GM18498 (cell line): ENCODE measurements at regions not wholly inside any gene's neighbourhood (a gene's known extent, or its start where the extent isn't known, plus 50 kb on each side); places are given as distances from the start of the nearest gene placed in this dataset.

ENCODE experiments used
- ATAC-seq: cut with Tn5 transposase; IDR thresholded peaks from one replicate; pipeline ENCODE4 v1.9.1; 2021; ENCODE audit warnings: mild to moderate bottlenecking, moderate library complexity; ENCODE audit not compliant: unreplicated experiment

DNA sequence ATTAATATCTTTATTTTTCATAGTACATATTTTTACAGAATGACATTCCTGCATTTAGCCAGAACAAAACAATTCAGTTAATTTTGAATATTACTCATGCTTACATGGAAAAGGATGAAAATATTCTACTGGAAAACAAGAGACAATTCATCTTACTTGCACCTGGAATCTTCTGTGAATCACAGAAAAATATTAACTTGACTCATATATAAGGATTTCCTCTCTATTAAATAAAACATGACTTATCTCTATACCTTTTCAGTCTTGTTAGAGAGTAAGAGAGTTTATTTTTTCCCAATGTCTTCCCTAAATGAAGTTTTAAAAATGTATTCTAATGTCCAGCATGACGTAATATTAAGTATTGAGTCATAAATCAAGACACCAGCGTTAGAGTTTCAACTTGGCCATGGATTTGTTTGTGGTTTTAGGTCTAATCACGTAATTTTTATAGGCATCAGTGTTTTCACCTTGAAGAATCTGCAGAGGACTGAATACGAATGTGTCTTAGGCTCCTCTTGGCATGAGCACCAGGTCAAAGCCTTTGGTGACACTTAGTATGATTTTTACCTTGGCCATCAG, 445.1 kb upstream of the JAG1 start:
- ATAC-seq, result no peak

DNA sequence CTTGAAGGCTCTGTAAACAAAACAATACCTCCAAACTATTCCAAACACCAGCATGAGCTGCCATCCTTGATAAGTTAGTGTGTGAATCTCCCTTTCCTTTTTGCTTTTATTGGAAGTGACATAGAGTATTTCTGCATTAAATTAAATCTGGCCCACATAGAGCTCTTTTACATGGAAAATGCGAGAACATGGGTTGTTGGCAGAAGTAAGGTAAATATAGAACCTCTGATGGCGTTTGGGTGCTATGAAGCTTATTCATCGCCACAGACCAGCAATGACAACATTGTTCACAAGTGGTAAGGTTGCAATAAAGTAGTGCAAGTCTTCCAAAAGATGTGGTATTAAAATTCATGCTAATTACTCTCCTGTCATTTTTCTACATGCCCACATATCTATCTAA, 445.8 kb upstream of the JAG1 start:
- ATAC-seq, result no peak

DNA sequence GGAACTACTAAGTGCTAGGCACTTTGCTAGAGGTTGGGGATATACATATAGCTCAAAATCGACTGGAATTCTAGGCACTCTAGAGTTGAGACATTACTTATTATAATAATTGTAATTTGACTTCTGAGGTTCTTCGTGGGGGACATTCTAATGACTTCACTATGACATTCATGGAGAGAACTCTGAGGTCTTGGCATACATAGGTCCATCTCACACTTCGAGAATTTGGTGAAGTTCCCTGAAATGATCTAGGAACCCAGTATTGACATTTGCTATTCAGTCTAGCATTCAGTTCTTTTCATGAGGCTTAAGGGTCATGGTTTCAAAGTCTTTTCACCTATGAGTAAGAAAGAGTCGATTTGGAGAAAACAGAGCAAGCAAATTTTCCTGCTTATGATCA, 446.6 kb upstream of the JAG1 start:
- ATAC-seq, result no peak

DNA sequence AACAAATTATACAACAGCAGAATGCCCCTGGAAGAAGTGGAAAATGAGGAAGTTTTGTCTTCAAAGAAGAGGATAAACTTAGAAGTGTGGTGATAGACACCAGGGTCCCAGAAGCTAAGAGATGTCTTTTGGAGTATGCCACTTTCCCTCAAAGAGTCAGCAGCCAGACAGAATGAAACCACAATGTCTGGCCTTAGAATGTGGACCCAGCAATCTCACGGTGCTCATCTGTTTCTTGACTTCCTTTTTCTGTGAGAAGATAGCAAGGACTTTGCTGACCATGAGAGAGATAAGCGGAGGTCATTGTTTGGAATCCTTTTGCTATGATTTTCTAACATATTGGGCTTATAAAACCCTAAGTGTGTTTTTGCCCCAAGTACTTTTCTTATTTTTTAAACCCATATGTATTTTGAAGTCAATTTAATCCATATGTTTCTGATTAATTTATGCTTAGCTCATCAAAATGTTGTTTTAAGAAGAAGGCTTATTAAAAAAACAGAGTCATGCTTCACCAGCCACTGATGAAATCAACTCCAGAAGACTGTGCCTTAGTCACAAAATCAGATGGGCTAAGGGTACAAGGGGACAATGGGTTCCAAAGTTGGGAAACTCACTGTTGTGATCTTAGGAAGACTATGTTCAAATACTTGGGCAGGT, 451.2 kb upstream of the JAG1 start:
- no peak for ATAC-seq

DNA sequence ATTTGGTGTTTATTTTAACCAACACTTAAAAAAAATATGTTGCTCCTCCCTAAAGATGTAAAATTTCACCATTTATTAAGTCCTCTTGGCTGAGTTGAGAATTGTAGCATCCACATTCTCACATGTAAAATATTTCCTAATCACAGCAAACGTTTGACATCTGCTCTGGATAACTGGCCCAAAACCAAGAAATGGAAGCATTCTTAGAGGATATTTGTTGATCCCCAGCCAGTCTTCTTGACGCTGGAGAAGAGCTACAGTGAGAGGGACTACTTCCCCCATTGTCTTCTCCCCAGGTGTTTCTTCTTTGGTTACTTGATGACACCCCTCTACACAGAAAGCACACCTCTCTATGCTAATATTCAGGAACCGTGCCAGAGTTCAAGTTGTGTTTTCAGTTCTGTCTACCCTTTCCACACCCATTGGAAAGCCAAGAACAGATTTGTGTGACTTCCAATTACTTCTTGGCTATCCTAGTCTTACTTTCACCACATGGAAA, 454.5 kb upstream of the JAG1 start:
- no peak for ATAC-seq

DNA sequence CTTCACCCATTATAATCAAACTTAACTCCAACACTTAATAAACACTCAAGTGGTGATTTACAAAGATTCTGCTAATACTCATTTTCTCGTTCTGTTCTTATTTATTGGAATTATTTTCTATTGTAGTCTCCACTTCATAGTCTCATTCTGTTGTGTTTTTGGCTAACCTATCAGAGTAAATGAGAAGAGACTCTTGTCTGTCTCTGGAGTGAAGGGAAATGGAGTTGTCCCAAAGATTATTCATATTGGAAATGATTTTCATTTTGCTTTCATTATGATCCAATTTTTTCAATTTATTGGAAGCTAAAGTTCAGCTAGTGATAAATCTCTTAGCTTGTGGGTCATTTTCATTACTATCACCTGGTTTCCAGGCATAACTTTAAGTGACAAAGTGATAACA, 454.9 kb upstream of the JAG1 start:
- no peak for ATAC-seq

DNA sequence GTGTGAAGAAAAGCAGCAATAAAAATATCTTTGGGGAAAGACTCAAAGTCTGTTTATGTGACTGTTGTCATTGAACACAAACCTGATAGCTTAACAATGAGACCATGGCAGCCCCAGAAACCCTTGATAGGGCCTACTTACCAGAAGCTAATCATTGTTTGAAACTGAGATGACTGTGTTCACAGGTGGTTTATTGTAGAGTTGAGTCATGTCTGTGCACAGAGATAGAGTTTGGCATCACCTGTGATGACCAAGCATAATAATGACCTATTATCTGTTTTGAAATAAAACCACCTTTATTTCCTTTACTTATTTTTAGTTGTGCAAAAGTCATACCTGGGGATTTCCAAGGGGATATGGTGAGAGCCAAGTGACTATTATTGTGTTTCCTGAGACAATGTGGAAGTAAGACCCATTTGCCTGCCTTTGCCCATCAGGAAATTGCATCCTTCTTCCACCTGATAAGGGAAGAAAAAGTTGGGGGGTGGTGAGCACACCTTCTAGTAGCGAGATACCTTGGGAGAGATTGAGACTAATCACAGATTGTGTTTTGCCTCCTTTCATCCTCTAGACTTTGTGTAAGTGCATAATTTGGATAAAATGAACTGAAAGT, 456.9 kb upstream of the JAG1 start:
- ATAC-seq, result no peak

DNA sequence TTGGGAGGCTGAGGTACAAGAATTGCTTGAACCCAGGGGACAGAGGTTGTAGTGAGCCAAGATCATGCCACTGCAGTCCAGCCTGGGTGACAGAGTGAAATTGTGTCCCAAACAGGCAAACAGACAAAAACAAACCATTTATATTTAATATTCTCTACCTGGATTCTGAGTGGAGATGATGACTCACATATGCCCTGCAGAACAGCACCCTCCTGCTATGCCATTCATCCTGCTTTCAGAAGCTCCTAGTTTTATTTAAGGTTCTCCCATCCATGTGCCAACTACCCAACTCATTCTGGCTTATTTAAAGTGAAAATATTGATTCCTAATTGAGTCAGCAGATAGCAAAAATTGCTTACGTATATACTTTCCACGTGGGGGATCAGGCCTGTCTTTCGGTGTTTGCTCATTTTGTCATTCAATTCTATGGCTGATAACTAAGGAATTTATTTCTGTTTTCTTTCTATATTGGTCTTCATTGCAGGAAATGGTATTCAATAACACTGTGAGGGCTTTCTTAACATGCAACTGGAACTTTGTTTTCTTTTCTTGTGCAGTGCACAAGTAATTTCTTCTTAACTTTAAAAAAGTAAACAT, 459.1 kb upstream of the JAG1 start:
- ATAC-seq, result no peak

DNA sequence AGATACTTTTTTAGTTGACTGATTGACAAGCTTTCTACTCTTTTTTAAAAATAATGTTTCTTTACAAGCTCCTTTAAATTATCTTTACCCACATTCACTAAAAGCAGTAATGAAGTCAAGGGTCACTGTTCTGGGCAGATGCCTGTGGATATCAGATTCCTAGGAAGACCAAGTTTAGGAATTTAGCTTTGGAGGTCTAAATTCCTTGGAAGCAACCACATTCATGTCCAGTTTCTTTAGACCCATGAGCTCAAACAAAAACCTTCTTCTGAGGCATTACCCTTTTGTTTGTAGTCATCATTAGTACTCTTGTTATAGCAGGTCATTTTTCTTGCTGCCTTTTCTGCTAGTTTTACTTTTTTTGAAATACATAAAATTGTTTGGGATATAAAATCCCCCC, 462.9 kb upstream of the JAG1 start:
- ATAC-seq, result no peak

DNA sequence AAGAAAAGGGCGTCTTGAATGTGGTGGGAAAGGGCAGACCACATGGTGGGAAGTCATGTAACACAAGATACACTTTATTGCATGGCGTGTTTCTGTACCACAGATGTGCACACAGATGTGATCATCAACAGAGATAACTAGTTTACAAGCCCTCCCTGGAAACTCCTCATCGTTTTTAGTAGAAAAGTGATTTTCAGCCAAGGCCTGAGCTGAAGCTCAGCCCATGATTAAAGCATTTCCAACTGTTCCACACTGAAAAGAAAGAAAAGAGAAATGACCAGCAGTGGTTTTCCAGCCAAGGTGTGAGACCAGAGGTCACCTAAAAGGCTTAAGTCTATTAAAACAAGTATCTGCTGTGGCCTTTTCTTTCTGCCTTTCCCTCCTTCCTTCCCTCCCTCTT, 463.9 kb upstream of the JAG1 start:
- no peak for ATAC-seq

DNA sequence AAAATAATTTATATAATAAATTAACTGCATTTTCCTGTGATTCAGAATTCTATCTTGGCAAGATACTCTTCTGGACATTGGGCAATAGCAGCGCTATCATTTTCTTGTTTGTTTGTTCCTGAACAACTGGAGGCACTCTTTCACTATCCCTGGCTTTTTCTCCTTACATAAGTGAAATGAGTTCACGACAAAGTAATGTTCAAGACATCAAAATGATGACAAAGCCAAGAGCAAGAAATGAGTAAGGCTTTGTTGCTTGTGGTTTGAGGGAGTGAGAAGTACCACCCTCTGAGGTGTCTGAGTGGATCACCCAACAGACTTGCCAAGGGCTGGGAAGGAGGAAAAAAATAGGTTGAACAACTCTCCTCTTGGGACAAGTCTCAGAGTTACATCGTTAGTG, 466.6 kb upstream of the JAG1 start:
- no peak for ATAC-seq

DNA sequence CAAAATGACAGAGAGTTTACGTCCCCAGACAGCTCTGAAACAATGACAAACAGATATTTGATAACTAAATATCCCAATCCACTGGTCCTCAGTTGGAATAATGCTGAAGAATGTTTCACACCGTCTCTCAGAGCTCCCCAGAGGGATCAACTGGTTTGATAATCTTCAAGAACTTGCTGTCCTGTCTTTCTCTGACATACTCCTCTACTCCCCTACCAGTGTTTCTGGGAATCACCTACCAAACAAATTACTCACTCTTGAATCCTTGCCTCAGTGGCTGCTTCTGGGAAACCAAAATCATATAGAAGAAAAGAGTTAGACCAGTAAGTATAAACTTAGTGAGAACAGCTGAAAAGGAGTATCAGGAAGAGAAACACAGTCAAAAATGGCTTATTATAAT, 469.7 kb upstream of the JAG1 start:
- ATAC-seq, result no peak

DNA sequence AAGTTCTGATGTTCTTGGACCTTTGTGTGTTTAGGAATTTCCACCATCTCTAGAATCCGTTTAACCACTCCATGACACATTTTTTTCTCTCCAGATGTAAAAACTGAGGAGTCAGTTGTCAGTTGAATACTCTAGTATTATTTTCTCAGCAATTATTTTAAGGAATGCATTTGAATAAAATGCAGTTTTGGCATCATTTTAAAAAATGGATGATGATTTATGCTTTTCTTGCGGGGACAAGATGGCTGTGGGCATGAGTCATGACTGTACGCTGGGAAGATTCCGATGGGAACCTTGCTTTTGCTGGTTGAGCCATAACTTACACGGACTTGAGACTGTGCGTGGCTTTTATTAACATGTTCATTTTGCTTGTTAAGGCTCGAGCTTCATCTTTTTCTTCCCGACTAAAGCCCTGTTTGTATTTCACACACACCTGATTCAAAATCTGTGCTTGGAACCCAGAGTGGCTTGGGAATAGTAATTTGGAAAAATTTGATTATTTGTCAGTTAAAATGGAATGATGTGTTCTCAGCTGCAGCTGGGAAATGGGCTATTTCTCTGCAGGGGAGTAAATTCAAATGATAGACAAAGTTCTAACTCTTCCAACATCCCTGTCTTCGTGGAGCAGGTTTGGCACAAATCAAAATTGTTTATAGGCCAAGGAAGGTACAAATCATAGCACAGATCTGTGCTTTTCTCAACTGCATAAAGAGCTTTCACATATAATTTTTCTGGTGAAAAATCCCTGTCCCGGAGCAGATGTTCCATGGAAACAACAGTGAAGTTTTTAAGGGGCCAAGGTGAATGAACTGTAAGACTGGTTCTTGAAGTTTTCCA, 470.5 kb upstream of the JAG1 start:
- ATAC-seq, result no peak

DNA sequence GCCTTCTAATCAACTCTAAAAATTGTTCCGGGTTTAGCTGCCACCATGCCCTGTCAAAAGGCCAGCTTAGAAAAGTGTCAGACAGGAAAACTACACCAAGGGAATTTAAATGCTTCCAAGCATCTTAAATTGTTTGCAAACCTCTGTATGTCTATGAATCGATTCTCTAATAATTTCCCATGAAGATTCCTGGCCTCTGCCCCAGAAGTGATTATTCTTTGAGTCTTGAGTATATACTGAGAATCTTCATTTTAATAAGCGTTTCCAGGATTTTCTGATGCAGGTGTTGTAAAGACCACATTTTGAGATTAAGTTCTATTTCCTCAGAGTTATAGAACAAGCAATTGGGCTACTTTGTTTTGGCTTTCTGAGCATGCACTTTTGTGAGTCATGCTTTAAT, 471.8 kb upstream of the JAG1 start:
- no peak for ATAC-seq

DNA sequence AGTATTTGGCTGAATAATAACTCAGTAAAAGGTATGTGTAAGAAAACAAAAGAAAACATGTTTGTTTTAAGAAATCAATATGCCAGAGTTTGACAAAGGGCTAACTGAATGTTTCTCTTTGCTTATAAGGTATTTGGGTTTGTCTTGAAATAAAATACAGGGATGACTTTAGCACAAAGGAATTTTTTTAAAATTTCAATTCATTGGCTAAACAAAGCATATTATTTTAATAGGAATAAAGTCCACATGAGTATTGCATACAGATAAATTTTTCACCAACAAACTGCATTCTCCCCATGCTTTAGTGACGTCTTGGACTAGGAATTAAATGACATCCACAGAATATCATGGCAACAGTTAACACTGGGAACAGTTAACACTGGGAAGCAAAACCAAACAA, 480.0 kb upstream of the JAG1 start:
- ATAC-seq, result no peak

DNA sequence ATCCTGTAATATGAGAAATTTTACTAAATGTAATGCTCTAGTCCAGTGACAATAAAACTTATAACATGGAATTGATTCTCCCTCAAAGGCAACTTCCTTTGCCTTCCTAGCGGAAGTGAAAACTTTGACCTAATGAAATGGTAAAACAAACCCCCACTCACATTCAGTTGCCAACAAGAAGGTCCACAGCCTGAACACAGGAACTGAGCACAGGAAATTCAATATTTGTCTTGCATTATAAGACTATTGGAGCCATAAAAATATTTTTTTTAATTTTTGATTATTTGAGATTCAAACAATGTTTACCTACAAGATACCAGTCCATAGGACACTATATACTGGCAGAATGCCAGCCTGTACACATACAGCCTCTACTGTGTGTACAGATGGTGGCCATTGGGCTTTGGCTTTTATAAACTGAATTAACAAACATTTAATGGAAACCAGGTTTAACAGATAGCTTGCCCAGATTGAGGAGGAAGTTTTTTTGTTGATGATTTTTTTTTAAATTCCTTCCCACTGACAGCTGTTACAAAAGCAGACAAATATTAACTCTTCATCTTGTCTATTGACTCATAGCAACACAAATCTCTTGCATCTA, 481.5 kb upstream of the JAG1 start:
- no peak for ATAC-seq

DNA sequence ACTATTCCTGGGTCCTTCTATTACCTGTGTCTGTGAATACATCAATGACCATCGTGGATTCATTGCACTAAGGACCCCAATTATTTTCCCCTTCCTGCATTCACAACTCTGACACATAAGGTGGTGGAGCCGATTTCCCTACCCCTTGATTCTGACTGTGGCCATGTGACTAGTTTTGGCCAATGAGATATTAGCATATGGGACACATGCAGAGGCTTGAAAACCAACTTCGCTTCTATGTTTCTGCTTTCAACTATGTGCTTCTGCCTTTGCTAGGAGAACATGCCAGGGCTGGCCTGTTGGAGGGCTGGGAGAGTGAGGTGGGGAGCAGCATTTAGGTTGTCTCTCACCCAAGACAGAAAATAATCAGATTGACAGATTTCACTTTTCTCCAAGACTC, 483.1 kb upstream of the JAG1 start:
- no peak for ATAC-seq

DNA sequence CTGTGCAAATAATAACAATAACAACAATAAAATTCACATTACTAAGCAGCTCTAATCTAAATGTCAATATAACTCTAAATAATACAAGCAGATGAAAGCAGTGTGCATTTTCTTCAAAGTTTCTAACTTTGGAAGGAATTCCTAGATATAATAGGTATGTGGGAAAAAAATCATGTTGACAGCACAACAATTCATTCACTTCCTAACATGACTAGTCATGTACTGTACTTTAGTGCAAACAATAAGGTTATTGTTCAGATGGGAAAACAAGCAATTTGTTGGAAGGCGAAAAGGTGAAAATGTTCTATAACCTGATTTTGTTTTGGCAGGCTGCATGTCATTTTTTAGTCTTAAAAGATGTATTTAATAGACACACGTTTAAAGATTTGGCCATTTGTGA, 484.3 kb upstream of the JAG1 start:
- no peak for ATAC-seq

DNA sequence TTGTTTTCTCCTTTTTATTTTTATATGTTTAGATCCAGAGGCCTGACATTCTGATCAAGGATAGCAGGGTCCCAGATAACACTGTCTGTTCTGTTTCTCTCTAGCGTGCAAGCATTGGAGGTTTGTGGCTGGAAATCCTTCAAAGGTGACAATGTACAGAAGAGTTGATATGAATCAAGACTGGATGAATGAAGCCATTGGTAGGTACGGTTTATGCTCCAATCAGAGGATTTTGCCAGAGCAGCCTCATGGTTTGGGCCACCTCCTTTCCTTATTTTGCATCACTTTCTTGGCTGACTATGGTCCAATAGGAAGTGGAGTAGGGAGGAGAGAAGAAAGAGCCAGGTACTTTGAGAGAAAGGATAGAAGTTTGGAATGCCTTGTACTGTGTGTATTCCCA, 484.8 kb upstream of the JAG1 start:
- ATAC-seq, result no peak

DNA sequence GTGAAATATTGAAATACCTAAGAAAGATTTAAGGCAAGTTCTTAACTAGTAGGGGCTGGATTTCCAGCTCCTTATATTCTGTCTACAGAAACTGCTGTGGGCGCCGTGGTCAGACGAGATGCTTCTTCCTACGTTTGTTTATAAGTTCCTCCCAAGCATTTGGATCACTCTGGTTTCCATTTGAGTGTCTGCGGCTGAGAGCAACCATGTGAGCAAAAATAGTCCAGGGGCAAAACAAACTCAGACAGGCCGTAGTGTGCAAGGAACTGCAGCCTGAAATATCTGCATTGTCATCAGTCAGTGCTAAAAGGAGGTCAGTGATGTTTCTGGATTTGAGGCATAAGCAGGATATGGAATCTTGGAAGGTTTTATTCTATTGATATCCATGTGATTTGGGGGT, 485.9 kb upstream of the JAG1 start:
- no peak for ATAC-seq
